ENCODE measurements at regions not wholly inside any gene's neighbourhood (a gene's known extent, or its start where the extent isn't known, plus 50 kb on each side); places are given as distances from the start of the nearest gene placed in this dataset.
"Not testable (repeated sequence)": the region's sequence is repeated elsewhere in the genome, so short reads cannot be mapped to it uniquely, and the experiment has no call there.

DNA sequence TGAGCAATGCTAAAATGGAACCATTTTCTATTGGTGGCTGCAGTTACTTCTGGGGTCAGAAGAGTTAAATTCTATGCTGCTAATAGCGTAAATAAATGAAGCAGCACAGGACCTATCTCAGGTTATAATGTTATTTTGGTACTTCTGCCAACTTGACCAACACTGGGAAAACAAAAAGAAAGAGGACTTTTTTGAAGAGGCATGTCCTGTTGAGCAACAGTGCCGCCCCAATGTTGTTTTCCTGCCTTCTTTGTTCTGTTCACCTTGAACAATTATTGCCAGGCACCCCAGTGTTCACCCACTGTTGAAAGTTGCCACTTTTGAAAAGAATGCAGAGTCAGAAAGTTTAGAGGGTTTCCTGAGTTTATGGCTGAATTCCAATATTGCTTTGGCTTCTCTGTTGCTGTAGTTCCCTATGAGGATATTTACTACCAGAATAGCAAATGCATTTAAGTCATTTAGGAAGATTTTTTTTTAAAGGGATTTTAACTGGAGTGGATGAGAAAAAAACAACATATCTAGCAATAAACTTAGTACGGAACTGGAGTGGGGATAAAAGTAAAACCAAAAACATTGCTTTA lies 679.0 kb upstream of the DPPA4 start:
- no peak for DNase-seq

GRCh38 chr3:110017304-110017703 lies 680.0 kb upstream of the DPPA4 start:
- DNase-seq = no peak

DNA sequence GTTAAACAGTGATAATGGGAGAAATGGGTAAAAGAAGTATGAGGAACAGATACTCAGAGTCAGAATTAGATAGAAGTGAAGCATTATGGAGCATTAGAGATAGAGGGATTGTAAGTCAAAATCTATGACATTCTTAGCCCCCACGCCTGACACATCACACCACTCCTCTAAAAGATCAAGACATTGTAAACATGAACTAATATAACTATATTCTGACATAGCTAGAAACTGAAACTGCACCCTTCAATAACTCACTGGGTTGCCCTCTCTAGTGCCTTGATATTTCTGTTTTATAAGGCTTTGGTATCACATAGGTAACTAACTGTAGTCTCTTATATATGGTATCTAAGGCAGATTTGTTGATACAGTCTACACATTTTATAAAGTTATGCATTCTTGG lies 684.3 kb upstream of the DPPA4 start:
- DNase-seq = no peak

DNA sequence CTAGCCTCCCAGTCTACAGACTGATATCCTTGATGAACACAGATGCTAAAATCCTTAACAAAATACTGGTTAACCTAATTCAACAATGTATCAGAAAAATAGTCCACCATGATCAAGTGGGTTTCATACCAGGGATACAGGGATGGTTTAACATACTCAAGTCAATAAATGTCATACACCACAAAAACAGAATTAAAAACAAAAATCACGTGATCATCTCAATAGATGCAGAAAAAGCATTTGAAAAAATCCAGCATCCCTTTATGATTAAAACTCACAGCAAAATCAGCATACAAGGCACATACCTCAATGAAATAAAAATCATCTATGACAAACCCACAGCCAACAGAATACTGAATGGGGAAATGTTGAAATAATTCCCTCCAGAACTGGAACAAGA lies 685.7 kb upstream of the DPPA4 start:
- DNase-seq = not testable (repeated sequence)

DNA sequence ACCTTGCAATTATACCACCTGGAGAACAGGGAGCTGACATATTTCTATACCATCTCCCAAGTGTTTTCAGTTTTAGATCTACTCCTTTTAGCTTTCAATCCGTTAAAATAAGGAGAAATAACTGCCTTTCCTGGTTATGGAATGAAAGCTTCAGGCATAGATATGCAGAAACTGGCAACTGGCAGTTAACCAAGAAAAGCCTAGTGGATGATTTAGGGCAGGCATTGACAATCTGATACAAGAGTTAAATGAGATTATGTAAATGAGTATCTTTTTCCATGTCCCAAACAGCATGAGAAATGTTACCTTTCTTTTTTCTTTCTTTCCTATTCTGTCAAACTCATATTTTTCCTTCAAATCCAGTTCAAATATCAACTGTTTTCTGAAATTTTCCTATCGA lies 689.1 kb upstream of the DPPA4 start:
- DNase-seq = no peak

- no peak for DNase-seq
Measured at GRCh38 chr3:110027446-110028080, 690.2 kb upstream of the DPPA4 start.

- no peak for DNase-seq
Measured at GRCh38 chr3:110031975-110032374, 694.6 kb upstream of the DPPA4 start.

- DNase-seq = no peak
Measured at GRCh38 chr3:110059431-110059830, 722.1 kb upstream of the DPPA4 start.

- DNase-seq = no peak
Measured at GRCh38 chr3:110062716-110063115, 725.4 kb upstream of the DPPA4 start.

DNA sequence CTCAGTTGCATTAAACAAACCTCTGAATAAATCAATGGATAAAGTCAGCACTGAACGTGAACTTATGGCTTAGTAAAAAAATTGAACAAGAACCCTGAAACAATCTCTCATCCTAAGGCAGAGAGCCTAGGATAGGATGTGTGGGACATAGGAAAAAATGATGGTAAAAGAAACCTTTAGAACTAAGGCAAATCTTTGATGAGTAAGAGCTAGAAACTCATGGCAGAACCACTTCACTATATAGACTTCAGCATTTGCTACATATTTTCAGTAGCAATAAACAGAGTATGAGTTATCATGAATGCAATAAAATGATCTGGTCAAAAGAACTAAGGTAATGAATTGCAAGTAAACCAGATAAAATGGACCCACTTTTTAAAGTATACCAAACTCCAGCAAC lies 725.8 kb upstream of the DPPA4 start:
- no peak for DNase-seq

GRCh38 chr3:110066206-110066605 lies 728.9 kb upstream of the DPPA4 start:
- DNase-seq = no peak

GRCh38 chr3:110067527-110067926 lies 730.2 kb upstream of the DPPA4 start:
- DNase-seq = no peak

GRCh38 chr3:110069761-110070160 lies 732.4 kb upstream of the DPPA4 start:
- DNase-seq = no peak

- DNase-seq = no peak
Measured at GRCh38 chr3:110070161-110070916, 733.0 kb upstream of the DPPA4 start.

DNA sequence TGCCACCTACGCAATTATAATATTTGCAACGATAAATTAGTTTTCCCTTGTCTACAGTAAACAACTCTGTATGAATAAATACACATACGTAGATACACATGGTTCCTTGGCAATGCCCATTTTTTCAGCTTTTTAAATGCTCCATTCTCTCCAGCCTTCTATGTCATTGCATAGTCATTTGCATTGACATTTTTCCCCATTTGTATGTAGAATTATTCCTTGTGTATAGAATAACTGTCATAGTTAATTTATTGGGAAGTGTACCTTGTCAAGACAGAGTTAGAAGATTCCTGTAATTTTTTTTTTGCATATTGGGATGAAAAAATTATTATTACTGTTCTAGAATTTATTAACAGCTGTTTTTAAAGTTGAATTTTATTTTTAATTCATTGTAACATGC lies 736.7 kb upstream of the DPPA4 start:
- no peak for DNase-seq

DNA sequence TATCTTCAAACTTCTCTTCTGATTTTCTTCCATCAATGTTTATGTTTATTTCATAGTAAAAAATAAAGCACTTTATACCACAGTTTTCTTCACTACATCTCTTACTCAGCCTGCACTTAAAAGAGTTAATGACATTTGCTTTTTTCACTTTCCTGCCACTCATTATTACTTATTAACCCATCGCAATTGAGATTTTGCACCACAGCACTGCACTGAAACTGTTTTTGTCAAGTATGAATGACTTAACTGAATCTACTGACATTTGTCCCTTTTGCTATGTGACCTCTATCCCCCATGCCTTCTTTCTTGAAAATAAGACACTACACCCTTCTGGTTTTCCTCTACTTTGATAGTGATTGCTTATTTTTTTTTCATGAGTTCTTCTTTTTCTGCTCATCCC lies 739.7 kb upstream of the DPPA4 start:
- no peak for DNase-seq

DNA sequence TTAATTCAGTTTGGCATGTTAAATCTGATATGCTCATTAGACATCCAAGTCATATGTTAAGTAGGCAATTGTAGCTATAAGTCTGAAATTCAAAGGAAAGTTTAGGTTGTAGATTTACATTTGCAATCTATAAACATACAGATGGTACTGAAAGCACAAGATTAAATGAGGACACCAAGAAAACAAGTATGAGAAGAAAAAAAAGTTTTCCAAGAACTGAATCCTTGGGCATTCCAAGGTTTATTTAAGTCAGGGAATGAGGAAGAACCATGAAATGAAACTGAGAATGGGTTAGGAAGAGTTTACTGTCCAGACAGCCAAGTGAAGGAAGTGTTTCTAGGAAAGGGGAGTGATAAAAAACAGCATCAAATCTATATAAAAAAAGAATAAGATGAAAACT lies 756.1 kb upstream of the DPPA4 start:
- no peak for DNase-seq

DNA sequence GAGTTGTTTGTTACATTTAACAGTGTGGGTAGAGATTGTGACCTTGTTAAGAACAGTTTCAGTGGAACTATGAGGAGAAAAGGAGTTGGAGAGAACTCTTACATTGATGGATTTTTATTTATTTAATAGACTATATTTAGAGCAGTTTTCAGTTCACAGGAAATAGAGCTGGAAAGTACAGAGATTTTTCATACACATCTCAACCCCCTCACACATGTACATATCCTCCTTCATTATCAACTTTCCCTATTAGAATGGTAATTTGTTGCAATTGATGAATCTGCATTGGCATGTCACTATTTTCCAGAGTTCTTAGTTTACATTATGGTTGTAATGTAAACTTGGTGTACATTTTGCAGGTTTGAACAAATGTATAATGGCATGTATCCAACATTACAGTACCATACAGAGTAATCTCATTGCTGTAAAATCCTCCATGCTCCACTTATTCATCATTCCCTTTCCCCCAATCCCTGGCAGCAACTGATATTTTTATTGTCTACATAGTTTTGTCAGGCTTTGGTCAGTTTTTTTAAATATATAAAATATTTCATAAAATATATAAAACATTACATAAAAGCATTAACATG lies 756.6 kb upstream of the DPPA4 start:
- DNase-seq = no peak

DNA sequence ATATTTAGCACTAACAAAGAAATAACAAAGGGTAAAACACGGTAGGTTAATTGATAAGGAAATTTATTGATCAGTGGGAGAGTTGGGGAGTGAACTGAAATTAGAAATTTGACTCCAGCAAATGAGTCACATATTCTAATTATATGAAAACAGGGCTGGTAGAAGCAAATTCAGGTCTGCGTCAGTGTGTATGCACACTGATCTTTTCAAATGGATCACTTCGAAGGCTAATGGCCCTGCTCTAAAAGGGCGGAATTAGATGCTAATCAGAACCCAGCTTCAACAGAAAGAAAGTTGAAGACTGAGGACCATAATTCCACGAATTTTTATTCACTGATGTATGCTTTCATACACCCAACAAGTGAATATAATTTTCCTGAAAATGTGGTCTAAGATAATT lies 762.4 kb upstream of the DPPA4 start:
- DNase-seq = no peak

DNA sequence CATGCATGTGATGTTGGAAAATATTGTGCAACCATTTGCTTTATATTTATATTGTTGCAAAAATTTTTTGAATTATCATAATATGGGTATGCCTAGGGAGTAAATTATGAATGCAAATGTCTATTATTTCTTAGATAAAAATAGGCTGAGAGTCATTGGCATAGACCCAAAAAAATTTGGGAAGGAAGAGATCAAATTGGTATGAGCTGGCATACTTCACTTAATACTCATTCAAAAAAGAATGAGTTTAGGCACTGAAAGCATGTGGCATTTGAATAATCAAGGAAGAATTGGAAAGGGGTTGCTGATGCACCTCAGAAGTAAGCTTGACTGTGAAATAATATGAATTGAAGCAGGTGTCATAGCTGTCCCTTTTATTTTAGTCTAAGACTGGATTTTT lies 764.0 kb upstream of the DPPA4 start:
- DNase-seq = no peak

DNA sequence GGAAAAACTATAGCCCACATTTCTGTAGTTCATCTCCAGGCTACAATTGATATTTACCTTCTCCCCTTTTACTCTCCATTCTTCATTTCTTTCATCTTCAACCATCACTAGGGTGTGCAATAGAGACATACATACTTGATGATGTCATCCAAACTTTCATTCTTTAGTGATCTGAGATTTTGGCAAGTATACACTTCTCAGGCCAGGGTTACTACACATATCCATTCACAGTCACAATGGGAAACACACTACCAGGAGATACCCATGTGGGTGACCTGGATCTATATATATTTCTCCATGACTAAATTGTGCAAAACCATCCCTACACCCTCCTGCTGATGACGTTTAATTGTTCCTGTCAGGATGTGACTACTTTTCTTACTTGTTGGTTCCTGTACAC lies 769.5 kb upstream of the DPPA4 start:
- no peak for DNase-seq

DNA sequence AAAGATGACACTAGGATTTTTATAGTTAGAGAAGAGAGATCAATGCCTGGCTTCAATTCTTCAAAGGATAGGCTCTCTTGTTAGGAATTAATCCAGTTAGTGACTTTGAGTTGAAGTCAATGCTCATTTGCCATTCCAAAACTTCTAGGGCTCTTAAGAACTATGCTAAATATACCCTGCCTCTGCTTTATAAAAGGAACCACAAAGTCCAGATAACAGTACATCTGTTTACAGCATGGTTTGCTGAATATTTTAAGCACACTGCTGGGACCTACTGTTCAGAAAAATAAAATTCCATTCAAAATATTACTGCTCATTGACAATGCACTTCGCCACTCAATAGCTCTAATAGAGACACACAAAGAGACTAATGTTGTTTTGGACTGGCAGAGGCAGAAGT lies 786.6 kb upstream of the DPPA4 start:
- no peak for DNase-seq

DNA sequence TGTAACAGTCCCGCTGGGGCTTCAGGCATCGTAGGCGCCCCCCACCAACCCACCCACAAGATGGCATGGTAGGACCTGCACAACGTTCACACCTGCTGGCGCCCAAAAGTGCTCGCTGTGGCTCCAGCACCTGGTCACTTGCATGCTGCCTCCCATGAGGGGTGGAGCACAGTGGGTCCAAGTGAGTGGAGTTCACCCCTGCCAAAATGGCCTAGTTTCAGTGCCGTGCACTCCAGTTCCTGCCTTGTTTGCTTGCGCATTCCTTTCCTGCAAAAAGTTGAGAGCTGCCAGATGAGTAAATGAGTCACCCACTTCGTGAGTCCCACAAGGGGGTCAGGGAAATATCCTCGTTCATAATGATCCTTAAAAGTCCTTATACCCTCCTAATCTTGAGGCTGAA lies 788.7 kb upstream of the DPPA4 start:
- DNase-seq = no peak

- no peak for DNase-seq
Measured at GRCh38 chr3:110133971-110134370, 796.6 kb upstream of the DPPA4 start.
